Gastroesophageal sphincter (tissue), 3 donors: ENCODE measurements at regions not wholly inside any gene's neighbourhood (a gene's known extent, or its start where the extent isn't known, plus 50 kb on each side); places are given as distances from the start of the nearest gene placed in this dataset.

Experiments
- EP300 ChIP-seq: sonication (generic); formaldehyde crosslinking; IDR thresholded peaks from one replicate; pipeline ENCODE4 v1.6.1; 2017; ENCODE audit warnings: antibody characterized with exemption, mild to moderate bottlenecking
- TF ChIP-seq, protein P1 (sequence below), 4 experiments: fragments of 200-600 bp in 2 of 4; fragments of 450-650 bp in 2 of 4; sonication (generic) in 1 of 4; IDR thresholded peaks; one replicate each; pipeline ENCODE4 v1.5.1; 2017 to 2019; ENCODE audit warnings: antibody characterized with exemption in 4 of 4, mild to moderate bottlenecking in 2 of 4, moderate library complexity in 2 of 4

- TF ChIP-seq, protein P1, sequence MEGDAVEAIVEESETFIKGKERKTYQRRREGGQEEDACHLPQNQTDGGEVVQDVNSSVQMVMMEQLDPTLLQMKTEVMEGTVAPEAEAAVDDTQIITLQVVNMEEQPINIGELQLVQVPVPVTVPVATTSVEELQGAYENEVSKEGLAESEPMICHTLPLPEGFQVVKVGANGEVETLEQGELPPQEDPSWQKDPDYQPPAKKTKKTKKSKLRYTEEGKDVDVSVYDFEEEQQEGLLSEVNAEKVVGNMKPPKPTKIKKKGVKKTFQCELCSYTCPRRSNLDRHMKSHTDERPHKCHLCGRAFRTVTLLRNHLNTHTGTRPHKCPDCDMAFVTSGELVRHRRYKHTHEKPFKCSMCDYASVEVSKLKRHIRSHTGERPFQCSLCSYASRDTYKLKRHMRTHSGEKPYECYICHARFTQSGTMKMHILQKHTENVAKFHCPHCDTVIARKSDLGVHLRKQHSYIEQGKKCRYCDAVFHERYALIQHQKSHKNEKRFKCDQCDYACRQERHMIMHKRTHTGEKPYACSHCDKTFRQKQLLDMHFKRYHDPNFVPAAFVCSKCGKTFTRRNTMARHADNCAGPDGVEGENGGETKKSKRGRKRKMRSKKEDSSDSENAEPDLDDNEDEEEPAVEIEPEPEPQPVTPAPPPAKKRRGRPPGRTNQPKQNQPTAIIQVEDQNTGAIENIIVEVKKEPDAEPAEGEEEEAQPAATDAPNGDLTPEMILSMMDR (IDR thresholded peaks at IDR 0.05) = no peak
- TF ChIP-seq EP300 = no peak
These were observed 195.7 kb downstream of the ZFP36L2 start for GRCh38 chr2:43030551-43031307.
